ENCODE measurements at regions not wholly inside any gene's neighbourhood (a gene's known extent, or its start where the extent isn't known, plus 50 kb on each side); places are given as distances from the start of the nearest gene placed in this dataset.
"Not testable (repeated sequence)": the region's sequence is repeated elsewhere in the genome, so short reads cannot be mapped to it uniquely, and the experiment has no call there.

DNA sequence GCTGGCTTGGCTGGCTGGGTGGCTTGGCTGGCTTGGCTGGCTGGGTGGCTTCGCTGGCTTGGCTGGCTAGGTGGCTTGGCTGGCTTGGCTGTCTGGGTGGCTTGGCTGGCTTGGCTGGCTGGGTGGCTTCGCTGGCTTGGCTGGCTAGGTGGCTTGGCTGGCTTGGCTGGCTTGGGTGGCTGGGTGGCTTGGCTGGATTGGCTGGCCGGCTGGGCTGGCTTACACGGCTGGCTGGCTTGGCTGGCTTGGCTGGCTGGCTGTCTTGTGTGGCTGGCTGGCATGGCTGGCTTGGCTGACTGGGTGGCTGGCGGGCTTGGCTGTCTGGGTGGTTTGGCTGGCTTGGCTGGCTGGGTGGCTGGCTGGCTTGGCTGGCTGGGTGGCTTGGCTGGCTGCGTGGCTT lies 437.0 kb downstream of the GOLGA6L6 start:
- H3K27me3 ChIP-seq (replicated peaks in 1 of 4; ENCODE audit: control insufficient read depth in 3 of 4, extremely low read depth in 1 of 4, insufficient read depth in 3 of 4, low read length in 3 of 4); H3K23ac ChIP-seq (ENCODE audit: insufficient read length); H3K4me1 ChIP-seq (replicated peaks in 1 of 4; ENCODE audit: control insufficient read depth in 3 of 4, insufficient read depth in 4 of 4, low read length in 3 of 4); H2BK20ac ChIP-seq (ENCODE audit: low read length); H3K18ac ChIP-seq (ENCODE audit: extremely low read depth, low read length); H3K4me3 ChIP-seq (ENCODE audit: extremely low read depth in 1 of 4, insufficient read depth in 2 of 4, low read depth in 3 of 4, low read length in 4 of 4); H3K79me2 ChIP-seq (ENCODE audit: control insufficient read depth in 1 of 2, insufficient read depth in 2 of 2, low read length in 2 of 2); H3K14ac ChIP-seq (ENCODE audit: insufficient read length); H3K36me3 ChIP-seq (ENCODE audit: control insufficient read depth in 2 of 4, insufficient read depth in 4 of 4, low read length in 3 of 4); H2AFZ ChIP-seq (ENCODE audit: low read length); H3K79me1 ChIP-seq (ENCODE audit: low read depth, low read length); H3K9ac ChIP-seq (replicated peaks in 1 of 4; ENCODE audit: extremely low read depth in 1 of 4, low read depth in 3 of 4, low read length in 3 of 4); H2BK5ac ChIP-seq (ENCODE audit: low read depth, low read length); H4K8ac ChIP-seq (ENCODE audit: extremely low read depth, insufficient read depth, low read length); H2BK15ac ChIP-seq (ENCODE audit: low read length); H3K56ac ChIP-seq (replicated peaks; ENCODE audit: insufficient read length, low read depth, low read length); POLR2A ChIA-PET (ENCODE audit: partially characterized antibody); H2AK5ac ChIP-seq (ENCODE audit: low read depth, low read length); H3K23me2 ChIP-seq (ENCODE audit: low read depth, low read length); H4K5ac ChIP-seq (ENCODE audit: insufficient read length, low read depth, low read length); H3K27ac ChIP-seq (ENCODE audit: low read depth, low read length); H3K4me2 ChIP-seq (ENCODE audit: insufficient read depth in 1 of 2, low read depth in 2 of 2, low read length in 2 of 2); FAIRE-seq; CTCF ChIA-PET (ENCODE audit: partially characterized antibody); H4K91ac ChIP-seq (replicated peaks; ENCODE audit: insufficient read length, low read length); H4K20me1 ChIP-seq (replicated peaks in 1 of 2; ENCODE audit: control insufficient read depth in 1 of 2, insufficient read depth in 2 of 2, low read length in 2 of 2); H2BK12ac ChIP-seq (ENCODE audit: low read depth, low read length); H2BK120ac ChIP-seq (replicated peaks; ENCODE audit: low read depth, low read length); H3K4ac ChIP-seq (replicated peaks; ENCODE audit: insufficient read length, low read depth, low read length); DNase-seq (ENCODE audit: low read depth in 1 of 2, low spot score in 2 of 2): not testable (repeated sequence)
- H3K9me3 ChIP-seq (ENCODE audit: insufficient read depth in 2 of 2, low read depth in 1 of 2, low read length in 1 of 2): peaks cover 0 to 26% of the 10 kb centered on the region in 2 experiments; a peak in 1 of 4 replicates
- WGBS, 2 experiments (ENCODE audit: extremely low coverage in 1 of 2, insufficient coverage in 1 of 2, insufficient read length in 1 of 2, insufficient replicate concordance in 2 of 2, low coverage in 1 of 2, low lambda C conversion rate in 2 of 2, missing lambda C conversion rate in 1 of 2): 74% methylated on average over 3 of the region's 6 CpGs; no CpG with 5 or more reads in 1 of the 2 experiments

- H2BK5ac ChIP-seq (ENCODE audit: low read depth, low read length); H3K56ac ChIP-seq (replicated peaks; ENCODE audit: insufficient read length, low read depth, low read length); DNase-seq (ENCODE audit: low read depth in 1 of 2, low spot score in 2 of 2); H2BK12ac ChIP-seq (ENCODE audit: low read depth, low read length); H2AFZ ChIP-seq (ENCODE audit: low read length); H4K5ac ChIP-seq (ENCODE audit: insufficient read length, low read depth, low read length); H3K79me1 ChIP-seq (ENCODE audit: low read depth, low read length); H3K23me2 ChIP-seq (ENCODE audit: low read depth, low read length); H3K79me2 ChIP-seq (ENCODE audit: control insufficient read depth in 1 of 2, insufficient read depth in 2 of 2, low read length in 2 of 2); FAIRE-seq; H2AK5ac ChIP-seq (ENCODE audit: low read depth, low read length); H4K20me1 ChIP-seq (replicated peaks in 1 of 2; ENCODE audit: control insufficient read depth in 1 of 2, insufficient read depth in 2 of 2, low read length in 2 of 2); H2BK15ac ChIP-seq (ENCODE audit: low read length); CTCF ChIA-PET (ENCODE audit: partially characterized antibody); H3K18ac ChIP-seq (ENCODE audit: extremely low read depth, low read length); H3K4ac ChIP-seq (replicated peaks; ENCODE audit: insufficient read length, low read depth, low read length); H3K4me2 ChIP-seq (ENCODE audit: insufficient read depth in 1 of 2, low read depth in 2 of 2, low read length in 2 of 2); H3K14ac ChIP-seq (ENCODE audit: insufficient read length); H3K27ac ChIP-seq (ENCODE audit: low read depth, low read length); H2BK20ac ChIP-seq (ENCODE audit: low read length); H2BK120ac ChIP-seq (replicated peaks; ENCODE audit: low read depth, low read length); H3K23ac ChIP-seq (ENCODE audit: insufficient read length); H3K36me3 ChIP-seq (ENCODE audit: control insufficient read depth in 2 of 4, insufficient read depth in 4 of 4, low read length in 3 of 4); H3K9ac ChIP-seq (replicated peaks in 1 of 4; ENCODE audit: extremely low read depth in 1 of 4, low read depth in 3 of 4, low read length in 3 of 4); H3K27me3 ChIP-seq (replicated peaks in 1 of 4; ENCODE audit: control insufficient read depth in 3 of 4, extremely low read depth in 1 of 4, insufficient read depth in 3 of 4, low read length in 3 of 4); POLR2A ChIA-PET (ENCODE audit: partially characterized antibody); H4K8ac ChIP-seq (ENCODE audit: extremely low read depth, insufficient read depth, low read length); H3K4me1 ChIP-seq (replicated peaks in 1 of 4; ENCODE audit: control insufficient read depth in 3 of 4, insufficient read depth in 4 of 4, low read length in 3 of 4); H3K4me3 ChIP-seq (ENCODE audit: extremely low read depth in 1 of 4, insufficient read depth in 2 of 4, low read depth in 3 of 4, low read length in 4 of 4); H4K91ac ChIP-seq (replicated peaks; ENCODE audit: insufficient read length, low read length): not testable (repeated sequence)
- WGBS, 2 experiments (ENCODE audit: extremely low coverage in 1 of 2, insufficient coverage in 1 of 2, insufficient read length in 1 of 2, insufficient replicate concordance in 2 of 2, low coverage in 1 of 2, low lambda C conversion rate in 2 of 2, missing lambda C conversion rate in 1 of 2): 82% methylated on average over 4 of the region's 5 CpGs; no CpG with 5 or more reads in 1 of the 2 experiments
- H3K9me3 ChIP-seq (ENCODE audit: insufficient read depth in 2 of 2, low read depth in 1 of 2, low read length in 1 of 2): peaks cover 0 to 26% of the 10 kb centered on the region in 2 experiments; a peak in 1 of 4 replicates
These were observed 438.7 kb downstream of the GOLGA6L6 start for GRCh38 chr15:20102862-20103261.
